IMR-90 (cell line): ENCODE measurements at regions not wholly inside any gene's neighbourhood (a gene's known extent, or its start where the extent isn't known, plus 50 kb on each side); places are given as distances from the start of the nearest gene placed in this dataset.
"Not testable (repeated sequence)": the region's sequence is repeated elsewhere in the genome, so short reads cannot be mapped to it uniquely, and the experiment has no call there.

ENCODE experiments used
- BHLHE40 ChIP-seq: fragments of 150-350 bp; IDR thresholded peaks from 2 replicates; pipeline ENCODE4 v1.6.1; 2016; ENCODE audit warnings: mild to moderate bottlenecking, low read depth, low read length
- CEBPB ChIP-seq: IDR thresholded peaks from 2 replicates; pipeline ENCODE4 v1.6.1; 2012; ENCODE audit warnings: low read depth, low read length, improper control_type of control experiment
- CHD1 ChIP-seq: IDR thresholded peaks from 2 replicates; pipeline ENCODE4 v1.6.1; 2012; ENCODE audit warnings: low read depth, low read length, improper control_type of control experiment
- FOS ChIP-seq: fragments of 150-350 bp; IDR thresholded peaks from 2 replicates; pipeline ENCODE4 v1.6.1; 2016; ENCODE audit warnings: low read depth, low read length
- POLR2A ChIP-seq: IDR thresholded peaks from 2 replicates; pipeline ENCODE4 v1.6.1; 2012; ENCODE audit warnings: mild to moderate bottlenecking, low read depth, low read length
- RAD21 ChIP-seq: IDR thresholded peaks from 2 replicates; pipeline ENCODE4 v1.6.1; 2012; ENCODE audit warnings: low read length, improper control_type of control experiment
- RCOR1 ChIP-seq: IDR thresholded peaks from 2 replicates; pipeline ENCODE4 v1.6.1; 2012; ENCODE audit warnings: mild to moderate bottlenecking, low read length, improper control_type of control experiment; ENCODE audit not compliant: insufficient replicate concordance
- TF ChIP-seq, protein P1 (sequence below): conservative IDR thresholded peaks from 2 replicates; pipeline ENCODE4 v1.5.1; 2012; ENCODE audit warnings: mild to moderate bottlenecking, low read depth, low read length, improper control_type of control experiment
- TF ChIP-seq, protein P2 (sequence below): fragments of 150-350 bp; IDR thresholded peaks from 2 replicates; pipeline ENCODE4 v1.6.1; 2016; ENCODE audit warnings: low read depth, mild to moderate bottlenecking, low read length, moderate library complexity, borderline replicate concordance

DNA sequence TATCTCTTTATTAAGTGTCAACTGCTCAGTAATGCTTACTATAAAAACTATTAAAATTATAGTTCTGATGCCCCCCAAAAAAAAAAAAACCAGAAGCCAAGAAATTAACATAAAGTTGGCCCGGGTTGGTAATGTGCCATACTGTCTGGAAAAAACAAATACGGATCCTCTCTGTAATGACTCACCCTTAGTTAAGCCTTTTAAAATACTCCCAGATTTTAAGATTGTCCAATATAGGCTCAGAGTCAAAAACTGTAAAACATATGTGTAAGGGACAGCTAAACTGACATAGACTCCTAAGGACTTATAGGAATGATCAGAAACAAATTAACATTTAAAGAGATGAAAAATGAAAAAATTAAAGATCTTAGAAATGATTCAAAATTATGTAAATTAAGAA lies 481.1 kb downstream of the FRK start:
- TF ChIP-seq, protein P1, sequence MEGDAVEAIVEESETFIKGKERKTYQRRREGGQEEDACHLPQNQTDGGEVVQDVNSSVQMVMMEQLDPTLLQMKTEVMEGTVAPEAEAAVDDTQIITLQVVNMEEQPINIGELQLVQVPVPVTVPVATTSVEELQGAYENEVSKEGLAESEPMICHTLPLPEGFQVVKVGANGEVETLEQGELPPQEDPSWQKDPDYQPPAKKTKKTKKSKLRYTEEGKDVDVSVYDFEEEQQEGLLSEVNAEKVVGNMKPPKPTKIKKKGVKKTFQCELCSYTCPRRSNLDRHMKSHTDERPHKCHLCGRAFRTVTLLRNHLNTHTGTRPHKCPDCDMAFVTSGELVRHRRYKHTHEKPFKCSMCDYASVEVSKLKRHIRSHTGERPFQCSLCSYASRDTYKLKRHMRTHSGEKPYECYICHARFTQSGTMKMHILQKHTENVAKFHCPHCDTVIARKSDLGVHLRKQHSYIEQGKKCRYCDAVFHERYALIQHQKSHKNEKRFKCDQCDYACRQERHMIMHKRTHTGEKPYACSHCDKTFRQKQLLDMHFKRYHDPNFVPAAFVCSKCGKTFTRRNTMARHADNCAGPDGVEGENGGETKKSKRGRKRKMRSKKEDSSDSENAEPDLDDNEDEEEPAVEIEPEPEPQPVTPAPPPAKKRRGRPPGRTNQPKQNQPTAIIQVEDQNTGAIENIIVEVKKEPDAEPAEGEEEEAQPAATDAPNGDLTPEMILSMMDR, result not testable (repeated sequence)
- TF ChIP-seq POLR2A, BHLHE40, RAD21, CEBPB, CHD1, RCOR1, FOS: not testable (repeated sequence)
- TF ChIP-seq, protein P2, sequence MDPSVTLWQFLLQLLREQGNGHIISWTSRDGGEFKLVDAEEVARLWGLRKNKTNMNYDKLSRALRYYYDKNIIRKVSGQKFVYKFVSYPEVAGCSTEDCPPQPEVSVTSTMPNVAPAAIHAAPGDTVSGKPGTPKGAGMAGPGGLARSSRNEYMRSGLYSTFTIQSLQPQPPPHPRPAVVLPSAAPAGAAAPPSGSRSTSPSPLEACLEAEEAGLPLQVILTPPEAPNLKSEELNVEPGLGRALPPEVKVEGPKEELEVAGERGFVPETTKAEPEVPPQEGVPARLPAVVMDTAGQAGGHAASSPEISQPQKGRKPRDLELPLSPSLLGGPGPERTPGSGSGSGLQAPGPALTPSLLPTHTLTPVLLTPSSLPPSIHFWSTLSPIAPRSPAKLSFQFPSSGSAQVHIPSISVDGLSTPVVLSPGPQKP, result not testable (repeated sequence)
